Body of pancreas (tissue), 4 donors: ENCODE measurements at regions not wholly inside any gene's neighbourhood (a gene's known extent, or its start where the extent isn't known, plus 50 kb on each side); places are given as distances from the start of the nearest gene placed in this dataset.

Experiments used
- CTCF ChIP-seq, 7 experiments: fragments of 450-650 bp in 4 of 7; fragments of 200-600 bp in 3 of 7; sonication (generic) in 3 of 7; IDR thresholded peaks; one replicate each; pipeline ENCODE4 v1.5.1; 2016 to 2019; ENCODE audit warnings: antibody characterized with exemption in 7 of 7
- POLR2A ChIP-seq, 3 donors: fragments of 450-650 bp; IDR thresholded peaks; one replicate each; pipeline ENCODE4 v1.6.1; 2016; ENCODE audit warnings: antibody characterized with exemption in 3 of 3, mild to moderate bottlenecking in 2 of 3

GRCh38 chr4:125650557-125650956, 335.8 kb downstream of the FAT4 start:
- TF ChIP-seq CTCF (IDR thresholded peaks at IDR 0.05) (no peak), POLR2A (IDR thresholded peaks at IDR 0.05) (no peak)
